Caco-2 (cell line): ENCODE measurements at regions not wholly inside any gene's neighbourhood (a gene's known extent, or its start where the extent isn't known, plus 50 kb on each side); places are given as distances from the start of the nearest gene placed in this dataset.

Experiments
- BruUV-seq: library from RNA; stranded (reverse); fragments of 400-500 nt; replicated peaks from 2 replicates; lab custom pipeline; 2021; lab: Mats Ljungman, UMichigan
- CTCF ChIA-PET: fragments of 300-600 bp; sonication (Branson Sonifier 250); formaldehyde crosslinking; loops from one replicate; lab custom pipeline; 2022; ENCODE audit warnings: antibody characterized with exemption; lab: Charles Lee
- POLR2A ChIA-PET: fragments of 300-600 bp; sonication (Branson Sonifier 250); formaldehyde crosslinking; loops from one replicate; lab custom pipeline; 2022; ENCODE audit warnings: antibody characterized with exemption; lab: Charles Lee
- DNase-seq, 2 experiments: peaks; one replicate each; pipeline versions ENCODE4 v3.0.0 to v3.0.0-alpha.2; 2020 to 2022
- H3K27me3 ChIP-seq: replicated peaks from 2 replicates; pipeline ENCODE4 v1.6.0; 2011; ENCODE audit warnings: low read length; ENCODE audit not compliant: control insufficient read depth, insufficient read depth
- H3K36me3 ChIP-seq: 2 replicates; pipeline ENCODE4 v1.5.1; 2011; ENCODE audit warnings: low read length; ENCODE audit not compliant: control insufficient read depth, insufficient read depth
- H3K4me1 ChIP-seq: fragments of 250-450 bp; sonication (Bioruptor Pico); 2 replicates; pipeline ENCODE4 v1.5.1; 2020; ENCODE audit warnings: mild to moderate bottlenecking
- H3K4me3 ChIP-seq: 2 replicates; pipeline ENCODE4 v1.5.1; 2011; ENCODE audit warnings: low read depth, mild to moderate bottlenecking, control low read depth, low read length
- H3K9me3 ChIP-seq: fragments of 250-450 bp; sonication (Bioruptor Pico); 2 replicates; pipeline ENCODE4 v1.5.1; 2020; ENCODE audit warnings: mild to moderate bottlenecking, moderate library complexity
- H3K27ac Mint-ChIP-seq: one replicate; pipeline ENCODE4 v1.8.0; 2022; ENCODE audit warnings: mixed read lengths; ENCODE audit not compliant: unreplicated experiment
- H3K27me3 Mint-ChIP-seq: one replicate; pipeline ENCODE4 v1.8.0; 2022; ENCODE audit warnings: mixed read lengths; ENCODE audit not compliant: insufficient read depth, unreplicated experiment
- H3K36me3 Mint-ChIP-seq: one replicate; pipeline ENCODE4 v1.8.0; 2022; ENCODE audit warnings: mild to moderate bottlenecking, mixed read lengths; ENCODE audit not compliant: insufficient read depth, unreplicated experiment
- H3K4me1 Mint-ChIP-seq: one replicate; pipeline ENCODE4 v1.8.0; 2022; ENCODE audit warnings: low read depth, mixed read lengths; ENCODE audit not compliant: unreplicated experiment
- H3K4me3 Mint-ChIP-seq: one replicate; pipeline ENCODE4 v1.8.0; 2022; ENCODE audit warnings: mild to moderate bottlenecking, moderate library complexity, mixed read lengths; ENCODE audit not compliant: unreplicated experiment
- H3K9me3 Mint-ChIP-seq: one replicate; pipeline ENCODE4 v1.8.0; 2022; ENCODE audit warnings: mixed read lengths; ENCODE audit not compliant: unreplicated experiment
- CTCF ChIP-seq, 2 experiments: fragments of 200-600 bp in 1 of 2; IDR thresholded peaks; 1 replicate in 1 of 2; 2 replicates in 1 of 2; pipeline versions ENCODE4 v1.5.1 to v1.8.0; 2011 to 2022; ENCODE audit warnings: antibody characterized with exemption in 1 of 2, control low read depth in 1 of 2, inconsistent platforms in 1 of 2, low read depth in 1 of 2, low read length in 1 of 2, mild to moderate bottlenecking in 1 of 2, moderate library complexity in 1 of 2; ENCODE audit not compliant: insufficient read depth in 1 of 2, severe bottlenecking in 1 of 2, unreplicated experiment in 1 of 2
- intact Hi-C: fragments of 100-400 bp; cut with micrococcal nuclease; formaldehyde crosslinking; loops from one replicate; pipeline ENCODE4 v1.10.0; 2022; ENCODE audit not compliant: unreplicated experiment

GRCh38 chr1:54460351-54460750, 54.2 kb upstream of the SSBP3 start:
- ChIA-PET POLR2A (no interaction called here), CTCF (interaction anchor here (1.1 kb wide), 1 partner anchor 29 kb away, joined by 6 read pairs; no protein-coding TSS in a partner anchor)
- no peaks in the 10 kb centered on the region for H3K4me1 ChIP-seq
- Mint-ChIP-seq H3K36me3 (no peaks in the 10 kb centered on the region), H3K4me3 (no peak overlapping the region), H3K27me3 (no peaks in the 10 kb centered on the region), H3K4me1 (no peaks in the 10 kb centered on the region), H3K9me3 (no peaks in the 10 kb centered on the region), H3K27ac (no peak overlapping the region)
- H3K4me3 ChIP-seq: no peak overlapping the region
- no peaks in the 10 kb centered on the region for H3K36me3 ChIP-seq
- DNase-seq: no peak
- no peak for TF ChIP-seq CTCF (IDR thresholded peaks at IDR 0.05; ENCODE audit: insufficient read depth in 1 of 2, low read depth in 1 of 2, low read length in 1 of 2, severe bottlenecking in 1 of 2, unreplicated experiment in 1 of 2)
- no TSS peak for BruUV-seq
- no peaks in the 10 kb centered on the region for H3K27me3 ChIP-seq
- intact Hi-C loops: no loop called here
- H3K9me3 ChIP-seq: no peaks in the 10 kb centered on the region

DNA sequence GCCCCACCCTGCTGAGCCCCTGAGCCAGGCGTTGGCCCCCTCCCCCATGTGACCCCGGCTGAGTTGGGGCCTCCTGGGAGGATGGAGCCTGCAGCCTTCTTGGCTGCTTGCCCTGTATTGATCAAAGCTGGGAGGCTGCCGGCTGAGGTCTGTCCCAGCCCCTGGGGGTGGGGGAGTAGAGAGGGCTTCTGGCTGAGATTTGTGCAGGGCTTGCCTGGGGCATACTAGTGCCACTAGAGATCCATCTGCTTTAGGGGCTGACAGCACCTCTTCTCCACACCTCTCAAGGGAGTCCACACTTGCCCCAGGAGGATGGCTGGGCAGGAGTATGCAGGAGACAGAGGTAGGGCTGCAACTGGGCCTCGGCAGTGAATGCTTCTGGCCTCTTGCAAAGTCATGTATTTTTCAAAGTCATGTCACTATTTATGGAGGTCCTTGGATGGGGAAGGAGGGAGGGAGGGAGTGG, 53.6 kb upstream of the SSBP3 start:
- Mint-ChIP-seq H3K27ac (no peak overlapping the region), H3K4me1 (no peaks in the 10 kb centered on the region), H3K27me3 (no peaks in the 10 kb centered on the region), H3K36me3 (no peaks in the 10 kb centered on the region), H3K9me3 (no peaks in the 10 kb centered on the region), H3K4me3 (no peak overlapping the region)
- BruUV-seq: no TSS peak
- no peak for TF ChIP-seq CTCF (IDR thresholded peaks at IDR 0.05; ENCODE audit: insufficient read depth in 1 of 2, low read depth in 1 of 2, low read length in 1 of 2, severe bottlenecking in 1 of 2, unreplicated experiment in 1 of 2)
- Histone ChIP-seq H3K4me3 (no peak overlapping the region), H3K36me3 (no peaks in the 10 kb centered on the region), H3K27me3 (no peaks in the 10 kb centered on the region), H3K9me3 (no peaks in the 10 kb centered on the region), H3K4me1 (no peaks in the 10 kb centered on the region)
- POLR2A ChIA-PET: no interaction called here
- no peak for DNase-seq
- CTCF ChIA-PET: interaction anchor here (1.1 kb wide), 1 partner anchor 29 kb away, joined by 6 read pairs; no protein-coding TSS in a partner anchor
- intact Hi-C loops: no loop called here

- no peaks in the 10 kb centered on the region for H3K9me3 ChIP-seq
- H3K4me1 ChIP-seq: no peaks in the 10 kb centered on the region
- ChIA-PET CTCF (interaction anchor here (1.1 kb wide), 1 partner anchor 30 kb away, joined by 6 read pairs; no protein-coding TSS in a partner anchor), POLR2A (no interaction called here)
- TF ChIP-seq CTCF (IDR thresholded peaks at IDR 0.05; ENCODE audit: insufficient read depth in 1 of 2, low read depth in 1 of 2, low read length in 1 of 2, severe bottlenecking in 1 of 2, unreplicated experiment in 1 of 2): no peak
- Mint-ChIP-seq H3K36me3 (no peaks in the 10 kb centered on the region), H3K9me3 (no peaks in the 10 kb centered on the region), H3K27me3 (no peaks in the 10 kb centered on the region), H3K4me3 (no peak overlapping the region), H3K27ac (no peak overlapping the region), H3K4me1 (no peaks in the 10 kb centered on the region)
- no TSS peak for BruUV-seq
- no peaks in the 10 kb centered on the region for H3K27me3 ChIP-seq
- no peak overlapping the region for H3K4me3 ChIP-seq
- H3K36me3 ChIP-seq: no peaks in the 10 kb centered on the region
- intact Hi-C loops: no loop called here
- no peak for DNase-seq
Measured at GRCh38 chr1:54459140-54459539, 52.9 kb upstream of the SSBP3 start.
